GM13977 (cell line): ENCODE measurements at regions not wholly inside any gene's neighbourhood (a gene's known extent, or its start where the extent isn't known, plus 50 kb on each side); places are given as distances from the start of the nearest gene placed in this dataset.

ENCODE experiments used
- DNase-seq: peaks from one replicate; pipeline ENCODE4 v3.0.0; 2012; ENCODE audit warnings: low spot score
- in situ Hi-C: fragments of 300-500 bp; cut with MboI; formaldehyde crosslinking; loops from one replicate; pipeline ENCODE4 v1.12.0; 2022; ENCODE audit warnings: low sequenced_read_pairs, low pct_unique_long_range_greater_than_20kb, mixed read lengths, inconsistent platforms; ENCODE audit not compliant: unreplicated experiment
- TF ChIP-seq, protein P1 (sequence below): IDR thresholded peaks from 2 replicates; pipeline ENCODE4 v1.5.1; 2012; ENCODE audit warnings: mild to moderate bottlenecking, control low read depth; ENCODE audit not compliant: insufficient read depth; ENCODE audit errors: extremely low read depth, missing control alignments

- DNase-seq = no peak
- in situ Hi-C loops = no loop called here
Observed at GRCh38 chr3:68256635-68257223, 602.3 kb upstream of the SUCLG2 start.

DNA sequence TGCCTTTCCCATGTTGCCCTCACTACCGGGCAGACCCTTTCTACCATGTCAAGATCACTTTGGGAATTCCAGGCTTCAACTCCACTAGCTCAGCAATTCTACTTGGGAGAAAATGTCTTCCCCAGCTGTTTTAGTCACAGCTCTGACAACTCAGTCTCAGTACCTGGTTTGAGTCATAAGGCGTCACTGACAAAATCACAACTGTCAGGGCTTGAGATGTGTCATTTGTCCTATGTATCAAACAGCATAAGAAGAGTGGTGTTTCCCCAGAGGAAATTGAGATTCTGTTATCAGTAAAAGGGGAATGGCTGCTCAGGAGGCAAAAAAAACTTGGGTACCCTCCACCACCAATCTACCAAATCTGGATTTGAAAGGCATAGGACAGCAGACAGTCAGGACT, 594.9 kb upstream of the SUCLG2 start:
- TF ChIP-seq, protein P1, sequence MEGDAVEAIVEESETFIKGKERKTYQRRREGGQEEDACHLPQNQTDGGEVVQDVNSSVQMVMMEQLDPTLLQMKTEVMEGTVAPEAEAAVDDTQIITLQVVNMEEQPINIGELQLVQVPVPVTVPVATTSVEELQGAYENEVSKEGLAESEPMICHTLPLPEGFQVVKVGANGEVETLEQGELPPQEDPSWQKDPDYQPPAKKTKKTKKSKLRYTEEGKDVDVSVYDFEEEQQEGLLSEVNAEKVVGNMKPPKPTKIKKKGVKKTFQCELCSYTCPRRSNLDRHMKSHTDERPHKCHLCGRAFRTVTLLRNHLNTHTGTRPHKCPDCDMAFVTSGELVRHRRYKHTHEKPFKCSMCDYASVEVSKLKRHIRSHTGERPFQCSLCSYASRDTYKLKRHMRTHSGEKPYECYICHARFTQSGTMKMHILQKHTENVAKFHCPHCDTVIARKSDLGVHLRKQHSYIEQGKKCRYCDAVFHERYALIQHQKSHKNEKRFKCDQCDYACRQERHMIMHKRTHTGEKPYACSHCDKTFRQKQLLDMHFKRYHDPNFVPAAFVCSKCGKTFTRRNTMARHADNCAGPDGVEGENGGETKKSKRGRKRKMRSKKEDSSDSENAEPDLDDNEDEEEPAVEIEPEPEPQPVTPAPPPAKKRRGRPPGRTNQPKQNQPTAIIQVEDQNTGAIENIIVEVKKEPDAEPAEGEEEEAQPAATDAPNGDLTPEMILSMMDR = no peak
- in situ Hi-C loops = no loop called here
- no peak for DNase-seq

More at GRCh38 chr3:68256635-68257223, 602.3 kb upstream of the SUCLG2 start:
- TF ChIP-seq, protein P1 = peak; percentile 49

GRCh38 chr3:68242606-68243005, 588.2 kb upstream of the SUCLG2 start:
- no peak for DNase-seq
- in situ Hi-C loops = no loop called here
- TF ChIP-seq, protein P1 = no peak

GRCh38 chr3:68239542-68239941, 585.1 kb upstream of the SUCLG2 start:
- no peak for DNase-seq
- in situ Hi-C loops = no loop called here
- TF ChIP-seq, protein P1 = no peak

- in situ Hi-C loops = no loop called here
- DNase-seq = no peak
Observed at GRCh38 chr3:68234076-68234780, 579.8 kb upstream of the SUCLG2 start.

GRCh38 chr3:68228856-68229255, 574.4 kb upstream of the SUCLG2 start:
- in situ Hi-C loops = no loop called here
- DNase-seq = no peak
- TF ChIP-seq, protein P1 = no peak

More at GRCh38 chr3:68234076-68234780, 579.8 kb upstream of the SUCLG2 start:
- TF ChIP-seq, protein P1 = no peak

- TF ChIP-seq, protein P1 = no peak
- DNase-seq = no peak
- in situ Hi-C loops = no loop called here
Observed at GRCh38 chr3:68220832-68221231, 566.4 kb upstream of the SUCLG2 start.
